ENCODE measurements at regions not wholly inside any gene's neighbourhood (a gene's known extent, or its start where the extent isn't known, plus 50 kb on each side); places are given as distances from the start of the nearest gene placed in this dataset.

GRCh38 chr7:15750727-15751126 lies 64.2 kb upstream of the MEOX2 start:
- no peak for TF ChIP-seq CTCF (IDR thresholded peaks at IDR 0.05; ENCODE audit: low read length)
- no peak for TF ChIP-seq EZH2phosphoT487 (IDR thresholded peaks at IDR 0.05; ENCODE audit: low read length)

Measured in MM.1S (cell line).